Inflammatory macrophage treated with lipopolysaccharide for 1 hour (primary cell): ENCODE measurements at regions not wholly inside any gene's neighbourhood (a gene's known extent, or its start where the extent isn't known, plus 50 kb on each side); places are given as distances from the start of the nearest gene placed in this dataset.

Experiments used
- DNase-seq, 2 donors: peaks; one replicate each; pipeline ENCODE4 v3.0.0-alpha.2; 2020 to 2022

- DNase-seq = no peak
Measured at GRCh38 chr9:13744261-13744901, 464.9 kb upstream of the MPDZ start.

- DNase-seq = no peak
Measured at GRCh38 chr9:13737885-13738284, 458.4 kb upstream of the MPDZ start.

GRCh38 chr9:13735181-13735580 is 455.7 kb upstream of the MPDZ start:
- no peak for DNase-seq

- DNase-seq = no peak
Measured at GRCh38 chr9:13734601-13735000, 455.1 kb upstream of the MPDZ start.

- no peak for DNase-seq
Measured at GRCh38 chr9:13732290-13732689, 452.8 kb upstream of the MPDZ start.

- DNase-seq = no peak
Measured at GRCh38 chr9:13731637-13732036, 452.1 kb upstream of the MPDZ start.

- no peak for DNase-seq
Measured at GRCh38 chr9:13729955-13730354, 450.5 kb upstream of the MPDZ start.

GRCh38 chr9:13728917-13729811 is 449.7 kb upstream of the MPDZ start:
- DNase-seq = no peak

GRCh38 chr9:13728131-13728530 is 448.6 kb upstream of the MPDZ start:
- no peak for DNase-seq

GRCh38 chr9:13726746-13727145 is 447.3 kb upstream of the MPDZ start:
- no peak for DNase-seq

GRCh38 chr9:13725516-13725915 is 446.0 kb upstream of the MPDZ start:
- DNase-seq = no peak

GRCh38 chr9:13721481-13722235 is 442.2 kb upstream of the MPDZ start:
- no peak for DNase-seq

GRCh38 chr9:13719981-13720676 is 440.6 kb upstream of the MPDZ start:
- DNase-seq = no peak

- no peak for DNase-seq
Measured at GRCh38 chr9:13719446-13719845, 440.0 kb upstream of the MPDZ start.

- DNase-seq = no peak
Measured at GRCh38 chr9:13718539-13718938, 439.0 kb upstream of the MPDZ start.

GRCh38 chr9:13718086-13718485 is 438.6 kb upstream of the MPDZ start:
- DNase-seq = no peak

GRCh38 chr9:13717322-13718054 is 438.0 kb upstream of the MPDZ start:
- no peak for DNase-seq

GRCh38 chr9:13716601-13717321 is 437.3 kb upstream of the MPDZ start:
- DNase-seq = no peak

- no peak for DNase-seq
Measured at GRCh38 chr9:13716090-13716489, 436.6 kb upstream of the MPDZ start.

GRCh38 chr9:13715430-13715829 is 435.9 kb upstream of the MPDZ start:
- DNase-seq = no peak
